ENCODE measurements at regions not wholly inside any gene's neighbourhood (a gene's known extent, or its start where the extent isn't known, plus 50 kb on each side); places are given as distances from the start of the nearest gene placed in this dataset.
"Not testable (repeated sequence)": the region's sequence is repeated elsewhere in the genome, so short reads cannot be mapped to it uniquely, and the experiment has no call there.

GRCh38 chr12:127819056-127819455, 447.9 kb upstream of the TMEM132C start:
- Histone ChIP-seq H3K27ac (no peak overlapping the region), H3K4me3 (no peak overlapping the region)

GRCh38 chr12:127820271-127820670, 446.7 kb upstream of the TMEM132C start:
- Histone ChIP-seq H3K27ac (no peak overlapping the region), H3K4me3 (no peak overlapping the region)

- no peak overlapping the region for H3K27ac ChIP-seq
- H3K4me3 ChIP-seq: no peak overlapping the region
Measured at GRCh38 chr12:127820846-127821245, 446.1 kb upstream of the TMEM132C start.

GRCh38 chr12:127822809-127823411, 444.1 kb upstream of the TMEM132C start:
- Histone ChIP-seq H3K27ac (no peak overlapping the region), H3K4me3 (no peak overlapping the region)

GRCh38 chr12:127823801-127824200, 443.2 kb upstream of the TMEM132C start:
- Histone ChIP-seq H3K4me3 (no peak overlapping the region), H3K27ac (no peak overlapping the region)

GRCh38 chr12:127829281-127830064, 437.5 kb upstream of the TMEM132C start:
- Histone ChIP-seq H3K27ac (no peak overlapping the region), H3K4me3 (no peak overlapping the region)

GRCh38 chr12:127830065-127830460, 436.9 kb upstream of the TMEM132C start:
- H3K4me3 ChIP-seq: no peak overlapping the region
- H3K27ac ChIP-seq: no peak overlapping the region

- Histone ChIP-seq H3K27ac (no peak overlapping the region), H3K4me3 (no peak overlapping the region)
Measured at GRCh38 chr12:127830730-127831129, 436.2 kb upstream of the TMEM132C start.

GRCh38 chr12:127832172-127832571, 434.8 kb upstream of the TMEM132C start:
- Histone ChIP-seq H3K4me3 (no peak overlapping the region), H3K27ac (no peak overlapping the region)

- H3K4me3 ChIP-seq, H3K27ac ChIP-seq: not testable (repeated sequence)
Measured at GRCh38 chr12:127836802-127837201, 430.2 kb upstream of the TMEM132C start.

- H3K27ac ChIP-seq: no peak overlapping the region
- no peak overlapping the region for H3K4me3 ChIP-seq
Measured at GRCh38 chr12:127857661-127858060, 409.3 kb upstream of the TMEM132C start.

- Histone ChIP-seq H3K27ac (no peak overlapping the region), H3K4me3 (no peak overlapping the region)
Measured at GRCh38 chr12:127860536-127860935, 406.4 kb upstream of the TMEM132C start.

- Histone ChIP-seq H3K27ac (no peak overlapping the region), H3K4me3 (no peak overlapping the region)
Measured at GRCh38 chr12:127861406-127861805, 405.6 kb upstream of the TMEM132C start.

GRCh38 chr12:127873306-127873705, 393.7 kb upstream of the TMEM132C start:
- no peak overlapping the region for H3K4me3 ChIP-seq
- no peak overlapping the region for H3K27ac ChIP-seq

- Histone ChIP-seq H3K27ac (no peak overlapping the region), H3K4me3 (no peak overlapping the region)
Measured at GRCh38 chr12:127881371-127882140, 385.4 kb upstream of the TMEM132C start.

GRCh38 chr12:127883013-127883412, 384.0 kb upstream of the TMEM132C start:
- Histone ChIP-seq H3K4me3 (no peak overlapping the region), H3K27ac (no peak overlapping the region)

GRCh38 chr12:127885954-127886750, 380.8 kb upstream of the TMEM132C start:
- H3K27ac ChIP-seq: no peak overlapping the region

GRCh38 chr12:127886827-127887226, 380.1 kb upstream of the TMEM132C start:
- Histone ChIP-seq H3K27ac (no peak overlapping the region), H3K4me3 (no peak overlapping the region)

More at GRCh38 chr12:127885954-127886750, 380.8 kb upstream of the TMEM132C start:
- no peak overlapping the region for H3K4me3 ChIP-seq

- Histone ChIP-seq H3K4me3 (no peak overlapping the region), H3K27ac (no peak overlapping the region)
Measured at GRCh38 chr12:127888943-127889719, 377.8 kb upstream of the TMEM132C start.

All from skin epidermis (tissue), 12 donors.